ENCODE measurements at regions not wholly inside any gene's neighbourhood (a gene's known extent, or its start where the extent isn't known, plus 50 kb on each side); places are given as distances from the start of the nearest gene placed in this dataset.

- TF ChIP-seq CTCF (IDR thresholded peaks at IDR 0.05; ENCODE audit: low read depth, low read length, missing input control) = no peak
- TF ChIP-seq GABPA (IDR thresholded peaks at IDR 0.05 in 1 of 2, conservative IDR thresholded peaks at IDR 0.05 in 1 of 2) = no peak
- TF ChIP-seq REST (IDR thresholded peaks at IDR 0.05) = no peak
- no peak for TF ChIP-seq JUND (IDR thresholded peaks at IDR 0.05)
- TF ChIP-seq HNF4G (IDR thresholded peaks at IDR 0.05) = no peak
- TF ChIP-seq TAF1 (conservative IDR thresholded peaks at IDR 0.05) = no peak
- TF ChIP-seq RAD21 (IDR thresholded peaks at IDR 0.05) = no peak
- no peak for TF ChIP-seq ATF3 (IDR thresholded peaks at IDR 0.05)
- no peak for TF ChIP-seq HNF4A (conservative IDR thresholded peaks at IDR 0.05)
- TF ChIP-seq FOXA1 (IDR thresholded peaks at IDR 0.05) = no peak
- no peak for TF ChIP-seq RXRA (IDR thresholded peaks at IDR 0.05)
- TF ChIP-seq YY1 (IDR thresholded peaks at IDR 0.05) = no peak
Observed at GRCh38 chr1:36562181-36562685, 79.5 kb upstream of the CSF3R start.

Measured in liver (tissue), 3 donors.